CD14-positive monocyte (primary cell): ENCODE measurements at regions not wholly inside any gene's neighbourhood (a gene's known extent, or its start where the extent isn't known, plus 50 kb on each side); places are given as distances from the start of the nearest gene placed in this dataset.

Source experiments
- DNase-seq, 3 donors: peaks; one replicate each; pipeline ENCODE4 v3.0.0-alpha.2; 2011 to 2022
- H2AFZ ChIP-seq: 2 replicates; pipeline ENCODE4 v1.6.0; 2012; ENCODE audit warnings: mild to moderate bottlenecking, low read depth, low read length, inconsistent platforms; ENCODE audit not compliant: insufficient read depth, poor library complexity, severe bottlenecking
- H3K27ac ChIP-seq, 2 donors: 1 replicate in 1 of 2; 2 replicates in 1 of 2; pipeline ENCODE4 v1.5.1; 2012 to 2013; ENCODE audit warnings: low read length in 2 of 2, control low read depth in 1 of 2, inconsistent platforms in 1 of 2, low read depth in 1 of 2, mild to moderate bottlenecking in 1 of 2
- H3K27me3 ChIP-seq, 2 donors: one replicate each; pipeline versions ENCODE4 v1.6.0 to v1.6.1; 2011 to 2013; ENCODE audit warnings: low read length in 2 of 2; ENCODE audit not compliant: control insufficient read depth in 2 of 2, insufficient read depth in 2 of 2
- H3K36me3 ChIP-seq, 2 donors: replicated peaks in 1 of 2; 1 replicate in 1 of 2; 2 replicates in 1 of 2; pipeline versions ENCODE4 v1.5.1 to v1.6.1; 2012 to 2013; ENCODE audit warnings: low read length in 2 of 2, control low read depth in 1 of 2, inconsistent platforms in 1 of 2, mild to moderate bottlenecking in 1 of 2; ENCODE audit not compliant: insufficient read depth in 2 of 2, control insufficient read depth in 1 of 2
- H3K4me1 ChIP-seq, 2 donors: 1 replicate in 1 of 2; 2 replicates in 1 of 2; pipeline versions ENCODE4 v1.5.1 to v1.6.1; 2012 to 2013; ENCODE audit warnings: low read length in 2 of 2, control low read depth in 1 of 2, inconsistent platforms in 1 of 2, mild to moderate bottlenecking in 1 of 2, moderate library complexity in 1 of 2; ENCODE audit not compliant: insufficient read depth in 2 of 2, control insufficient read depth in 1 of 2
- H3K4me2 ChIP-seq: replicated peaks from 2 replicates; pipeline ENCODE3; 2012; ENCODE audit warnings: low read length, moderate library complexity, mild to moderate bottlenecking; ENCODE audit not compliant: poor library complexity, severe bottlenecking; ENCODE audit errors: extremely low read depth
- H3K4me3 ChIP-seq, 3 experiments: fragments of 200-600 bp in 1 of 3; sonication (generic) in 1 of 3; replicated peaks in 1 of 3; 1 replicate in 2 of 3; 2 replicates in 1 of 3; pipeline ENCODE4 v1.5.1; 2011 to 2013; ENCODE audit warnings: low read length in 3 of 3, mild to moderate bottlenecking in 3 of 3, control low read depth in 2 of 3, low read depth in 2 of 3, inconsistent platforms in 1 of 3, moderate library complexity in 1 of 3
- H3K79me2 ChIP-seq: 2 replicates; pipeline ENCODE4 v1.6.0; 2012; ENCODE audit warnings: mild to moderate bottlenecking, control low read depth, inconsistent platforms, low read length, moderate library complexity; ENCODE audit not compliant: insufficient read depth
- H3K9ac ChIP-seq: 2 replicates; pipeline ENCODE4 v1.6.0; 2017; ENCODE audit warnings: low read length, mild to moderate bottlenecking; ENCODE audit not compliant: insufficient read depth, poor library complexity, severe bottlenecking
- H3K9me3 ChIP-seq, 2 donors: replicated peaks in 1 of 2; 1 replicate in 1 of 2; 2 replicates in 1 of 2; pipeline versions ENCODE4 v1.5.1 to v1.6.1; 2012 to 2013; ENCODE audit warnings: low read length in 2 of 2, control low read depth in 1 of 2; ENCODE audit not compliant: control insufficient read depth in 1 of 2, insufficient read depth in 1 of 2
- H4K20me1 ChIP-seq: 2 replicates; pipeline ENCODE4 v1.6.0; 2012; ENCODE audit warnings: mild to moderate bottlenecking, low read length, control low read depth, moderate library complexity; ENCODE audit not compliant: insufficient read depth
- H3K27ac Mint-ChIP-seq, 7 donors: one replicate each; pipeline ENCODE4 v1.8.0; 2020; ENCODE audit warnings: mild to moderate bottlenecking in 7 of 7, mixed read lengths in 7 of 7, moderate library complexity in 6 of 7, inconsistent platforms in 2 of 7
- H3K27me3 Mint-ChIP-seq, 3 donors: one replicate each; pipeline ENCODE4 v1.8.0; 2021 to 2022; ENCODE audit warnings: low read depth in 3 of 3, mild to moderate bottlenecking in 3 of 3, mixed read lengths in 3 of 3, moderate library complexity in 3 of 3, inconsistent platforms in 1 of 3
- H3K36me3 Mint-ChIP-seq, 2 donors: one replicate each; pipeline ENCODE4 v1.8.0; 2020; ENCODE audit warnings: mixed read lengths in 2 of 2, inconsistent platforms in 1 of 2, mild to moderate bottlenecking in 1 of 2
- H3K4me1 Mint-ChIP-seq: one replicate; pipeline ENCODE4 v1.8.0; 2020; ENCODE audit warnings: mild to moderate bottlenecking, mixed read lengths
- H3K4me3 Mint-ChIP-seq, 2 donors: one replicate each; pipeline ENCODE4 v1.8.0; 2020; ENCODE audit warnings: mild to moderate bottlenecking in 2 of 2, mixed read lengths in 2 of 2, moderate library complexity in 1 of 2
- H3K9me3 Mint-ChIP-seq, 7 donors: one replicate each; pipeline ENCODE4 v1.8.0; 2020 to 2022; ENCODE audit warnings: mixed read lengths in 7 of 7, mild to moderate bottlenecking in 6 of 7, moderate library complexity in 6 of 7, inconsistent platforms in 2 of 7
- WGBS: methylation state at CpG from one replicate; pipeline ENCODE4 v1.1.5; 2013; ENCODE audit warnings: missing lambda C conversion rate; ENCODE audit not compliant: insufficient coverage; 5-methylcytosine and 5-hydroxymethylcytosine counted together
- intact Hi-C, 2 donors: fragments of 100-400 bp; cut with micrococcal nuclease; formaldehyde crosslinking; loops; one replicate each; pipeline versions ENCODE4 v1.15.0 to v1.15.1; 2023
- TF ChIP-seq, protein P1 (sequence below): fragments of 200-600 bp; IDR thresholded peaks from one replicate; pipeline ENCODE4 v1.8.0; 2022; ENCODE audit warnings: antibody characterized with exemption, mild to moderate bottlenecking

GRCh38 chr20:11278461-11278860, 604.7 kb upstream of the JAG1 start:
- Mint-ChIP-seq H3K9me3 (peaks cover 0 to 8% (median 3%) of the 10 kb centered on the region in 7 donors), H3K4me3 (no peak overlapping the region), H3K36me3 (no peaks in the 10 kb centered on the region), H3K4me1 (peaks cover 2% of the 10 kb centered on the region), H3K27ac (no peak overlapping the region), H3K27me3 (peaks cover 1 to 4% (median 1%) of the 10 kb centered on the region in 3 donors)
- Histone ChIP-seq H2AFZ (no peak overlapping the region), H3K4me3 (no peak overlapping the region), H3K79me2 (no peaks in the 10 kb centered on the region), H3K4me2 (no peak overlapping the region), H3K27ac (no peak overlapping the region), H3K9me3 (peaks cover 0 to 3% of the 10 kb centered on the region in 2 donors), H4K20me1 (no peaks in the 10 kb centered on the region), H3K27me3 (no peaks in the 10 kb centered on the region), H3K36me3 (no peaks in the 10 kb centered on the region), H3K9ac (no peak overlapping the region), H3K4me1 (no peaks in the 10 kb centered on the region)
- TF ChIP-seq, protein P1, sequence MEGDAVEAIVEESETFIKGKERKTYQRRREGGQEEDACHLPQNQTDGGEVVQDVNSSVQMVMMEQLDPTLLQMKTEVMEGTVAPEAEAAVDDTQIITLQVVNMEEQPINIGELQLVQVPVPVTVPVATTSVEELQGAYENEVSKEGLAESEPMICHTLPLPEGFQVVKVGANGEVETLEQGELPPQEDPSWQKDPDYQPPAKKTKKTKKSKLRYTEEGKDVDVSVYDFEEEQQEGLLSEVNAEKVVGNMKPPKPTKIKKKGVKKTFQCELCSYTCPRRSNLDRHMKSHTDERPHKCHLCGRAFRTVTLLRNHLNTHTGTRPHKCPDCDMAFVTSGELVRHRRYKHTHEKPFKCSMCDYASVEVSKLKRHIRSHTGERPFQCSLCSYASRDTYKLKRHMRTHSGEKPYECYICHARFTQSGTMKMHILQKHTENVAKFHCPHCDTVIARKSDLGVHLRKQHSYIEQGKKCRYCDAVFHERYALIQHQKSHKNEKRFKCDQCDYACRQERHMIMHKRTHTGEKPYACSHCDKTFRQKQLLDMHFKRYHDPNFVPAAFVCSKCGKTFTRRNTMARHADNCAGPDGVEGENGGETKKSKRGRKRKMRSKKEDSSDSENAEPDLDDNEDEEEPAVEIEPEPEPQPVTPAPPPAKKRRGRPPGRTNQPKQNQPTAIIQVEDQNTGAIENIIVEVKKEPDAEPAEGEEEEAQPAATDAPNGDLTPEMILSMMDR = no peak
- intact Hi-C loops = no loop called here
- no peak for DNase-seq
- 95% methylated on average over 2 of the region's 2 CpGs for WGBS

GRCh38 chr20:11281240-11281639, 607.4 kb upstream of the JAG1 start:
- Mint-ChIP-seq H3K4me3 (no peak overlapping the region), H3K36me3 (no peaks in the 10 kb centered on the region), H3K4me1 (peaks cover 2% of the 10 kb centered on the region), H3K9me3 (peaks cover 0 to 8% (median 3%) of the 10 kb centered on the region in 7 donors), H3K27me3 (peaks cover 0 to 3% (median 1%) of the 10 kb centered on the region in 3 donors), H3K27ac (no peak overlapping the region)
- H3K4me1 ChIP-seq = no peaks in the 10 kb centered on the region
- no peaks in the 10 kb centered on the region for H3K27me3 ChIP-seq
- no peak for DNase-seq
- TF ChIP-seq, protein P1 = no peak
- H3K9me3 ChIP-seq = peaks cover 0 to 3% of the 10 kb centered on the region in 2 donors
- H3K4me2 ChIP-seq = no peak overlapping the region
- intact Hi-C loops = no loop called here
- no peak overlapping the region for H2AFZ ChIP-seq
- WGBS = no CpG with 5 or more reads among the region's 3 CpGs
- H3K27ac ChIP-seq = no peak overlapping the region
- H3K36me3 ChIP-seq = no peaks in the 10 kb centered on the region
- no peak overlapping the region for H3K9ac ChIP-seq
- no peak overlapping the region for H3K4me3 ChIP-seq
- no peaks in the 10 kb centered on the region for H3K79me2 ChIP-seq
- H4K20me1 ChIP-seq = no peaks in the 10 kb centered on the region
